GM21723 (cell line): ENCODE measurements at regions not wholly inside any gene's neighbourhood (a gene's known extent, or its start where the extent isn't known, plus 50 kb on each side); places are given as distances from the start of the nearest gene placed in this dataset.

ENCODE experiments used
- ATAC-seq: cut with Tn5 transposase; IDR thresholded peaks from one replicate; pipeline ENCODE4 v1.9.1; 2021; ENCODE audit warnings: mild to moderate bottlenecking, moderate library complexity; ENCODE audit not compliant: unreplicated experiment

DNA sequence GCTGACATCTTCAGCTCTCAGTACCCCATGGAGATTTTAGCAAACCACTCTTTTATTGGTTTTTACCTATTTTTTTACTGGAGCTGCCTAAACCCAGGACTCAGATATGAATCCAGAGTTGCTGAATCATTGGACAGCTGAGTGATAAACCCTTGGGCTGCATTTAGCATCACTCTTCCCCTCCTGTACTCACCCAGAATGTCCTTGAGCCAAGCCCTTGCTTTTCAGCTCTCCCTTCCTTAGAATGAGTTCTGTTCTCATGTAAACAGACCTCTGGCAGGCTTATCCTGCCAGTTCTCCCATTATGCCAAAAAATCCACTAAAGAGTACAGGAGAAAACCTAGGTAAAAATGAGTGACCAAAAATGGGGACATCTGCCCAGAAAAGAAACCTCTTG is 200.1 kb upstream of the POU2AF2 start:
- no peak for ATAC-seq

GRCh38 chr11:111044751-111045406 is 200.6 kb upstream of the POU2AF2 start:
- no peak for ATAC-seq

DNA sequence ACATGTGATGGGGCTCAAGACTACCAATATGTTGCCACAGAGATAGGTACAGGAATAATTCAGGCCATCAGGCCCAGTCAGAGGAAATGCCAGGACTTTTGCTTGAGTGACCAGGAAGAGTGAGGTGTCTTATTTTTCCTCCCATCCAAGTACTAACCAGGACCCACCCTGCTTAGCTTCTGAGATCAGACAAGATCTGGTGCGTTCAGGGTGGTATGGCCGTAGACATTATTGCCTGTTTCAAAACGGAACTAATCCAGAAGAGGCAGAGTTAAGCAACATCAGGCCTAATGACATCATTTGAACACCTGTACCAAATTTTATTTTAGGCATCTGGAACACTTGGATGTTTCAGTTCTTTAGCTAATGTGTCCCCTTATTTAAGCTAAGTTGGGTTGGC is 205.5 kb upstream of the POU2AF2 start:
- no peak for ATAC-seq

DNA sequence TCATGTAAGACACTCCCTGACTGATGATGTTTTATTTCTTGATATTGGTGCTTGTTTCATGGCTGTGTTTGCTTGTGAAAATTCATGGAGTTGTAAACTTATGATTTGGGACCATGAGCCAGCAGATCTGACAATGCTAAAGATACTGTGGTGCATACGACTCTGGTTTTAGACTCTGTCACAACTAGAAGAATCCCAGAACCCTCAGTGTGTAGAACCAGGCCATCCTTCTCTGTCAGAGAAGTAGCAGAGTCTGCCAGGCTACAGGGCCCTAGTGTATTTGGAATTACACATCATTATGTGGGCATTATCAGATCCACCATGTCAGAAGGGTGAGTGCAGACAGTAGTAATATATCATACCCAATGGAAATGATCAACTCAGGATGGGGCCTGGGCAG is 209.8 kb upstream of the POU2AF2 start:
- ATAC-seq: no peak

- no peak for ATAC-seq
These were observed 219.3 kb upstream of the POU2AF2 start for GRCh38 chr11:111026241-111026640.

GRCh38 chr11:111021131-111021530 is 224.4 kb upstream of the POU2AF2 start:
- ATAC-seq: no peak

- ATAC-seq: no peak
These were observed 225.5 kb upstream of the POU2AF2 start for GRCh38 chr11:111019871-111020670.

DNA sequence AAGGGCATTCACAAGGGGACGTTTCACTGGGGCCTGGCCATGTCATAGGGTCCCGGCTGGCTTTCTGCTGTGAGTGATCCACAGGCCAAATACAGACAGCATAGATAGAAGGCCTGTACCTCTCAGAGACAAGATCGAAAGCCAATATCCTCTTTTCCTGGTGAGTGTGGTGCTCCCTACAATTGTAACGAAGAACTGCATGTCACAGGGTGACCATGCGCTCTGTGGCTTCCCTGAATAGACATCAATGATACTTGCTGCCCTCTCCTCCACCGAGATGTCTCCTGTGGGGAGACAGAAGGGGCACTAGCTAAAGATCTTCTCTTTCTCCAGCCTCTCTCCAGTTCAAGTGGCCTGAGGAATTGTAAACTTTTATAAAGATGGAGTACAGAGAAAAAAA is 226.1 kb upstream of the POU2AF2 start:
- no peak for ATAC-seq

DNA sequence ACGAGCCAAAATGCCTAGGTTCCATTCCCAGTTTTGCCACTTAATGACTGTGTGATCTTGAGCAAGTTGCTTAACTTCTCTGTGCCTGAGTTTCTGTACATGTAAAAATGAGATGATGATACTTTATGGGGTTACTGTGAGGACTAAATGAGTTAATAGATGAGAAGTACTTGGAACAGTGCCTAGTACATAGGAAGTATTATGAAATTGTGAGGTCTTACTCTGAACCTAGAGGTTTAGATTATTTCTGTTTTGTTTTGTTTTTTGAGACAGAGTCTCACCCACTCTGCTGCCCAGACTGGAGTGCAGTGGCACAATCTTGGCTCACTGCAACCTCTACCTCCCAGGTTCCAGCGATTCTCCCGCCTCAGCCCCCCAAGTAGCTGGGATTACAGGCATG is 227.0 kb upstream of the POU2AF2 start:
- no peak for ATAC-seq

DNA sequence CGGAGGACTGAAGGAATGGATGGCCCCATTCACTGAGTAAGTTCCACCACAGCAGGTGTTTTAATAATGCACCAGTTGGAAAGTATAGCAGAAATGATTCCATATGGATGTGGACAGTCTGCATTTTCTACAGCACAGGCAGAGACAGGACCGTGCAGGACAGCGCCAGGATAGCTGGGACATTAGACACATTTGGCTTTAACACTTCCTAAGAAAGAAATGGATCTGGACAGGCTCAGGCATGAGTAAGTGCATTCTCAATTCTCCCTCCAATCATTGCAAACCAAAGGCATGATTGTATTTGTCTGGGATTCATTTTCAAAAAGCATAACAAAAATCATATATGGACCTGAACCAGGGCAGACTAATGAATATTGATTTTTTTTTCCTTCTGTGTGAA is 233.0 kb upstream of the POU2AF2 start:
- no peak for ATAC-seq

DNA sequence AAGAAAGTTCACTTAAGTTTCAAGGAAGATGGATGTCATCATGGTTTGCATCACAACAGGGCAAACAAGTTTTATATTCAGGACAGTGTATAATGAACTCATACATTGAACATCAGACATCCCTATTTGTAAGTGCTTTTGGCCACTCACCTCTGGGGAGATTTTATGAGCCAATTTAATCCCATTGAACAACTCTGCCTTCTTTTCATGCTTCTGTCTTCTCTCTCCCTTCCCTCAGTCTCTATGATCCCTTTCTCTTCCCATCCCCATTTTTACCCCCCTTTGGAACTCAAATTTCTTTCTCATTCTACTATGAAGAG is 234.3 kb upstream of the POU2AF2 start:
- ATAC-seq: no peak

GRCh38 chr11:111010391-111011274 is 234.9 kb upstream of the POU2AF2 start:
- no peak for ATAC-seq

DNA sequence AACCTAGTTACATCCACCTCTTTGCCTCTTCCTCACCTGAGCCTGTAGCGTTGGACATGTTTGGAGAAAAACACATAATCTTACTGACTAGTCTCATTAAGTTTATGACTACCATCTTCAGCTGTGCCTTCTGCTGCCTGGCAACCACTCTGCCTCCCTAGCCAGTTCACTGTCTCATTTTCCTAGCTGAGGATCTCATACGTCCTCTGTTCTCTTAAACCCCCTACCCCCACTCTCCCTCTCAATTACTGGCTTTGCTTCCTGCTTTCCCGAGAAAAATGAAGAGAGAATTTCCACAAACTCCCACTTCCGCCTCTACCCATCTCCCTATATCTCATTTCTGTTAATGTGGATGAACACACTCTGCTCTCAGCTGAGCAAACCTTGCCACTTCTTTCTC is 239.3 kb upstream of the POU2AF2 start:
- no peak for ATAC-seq

DNA sequence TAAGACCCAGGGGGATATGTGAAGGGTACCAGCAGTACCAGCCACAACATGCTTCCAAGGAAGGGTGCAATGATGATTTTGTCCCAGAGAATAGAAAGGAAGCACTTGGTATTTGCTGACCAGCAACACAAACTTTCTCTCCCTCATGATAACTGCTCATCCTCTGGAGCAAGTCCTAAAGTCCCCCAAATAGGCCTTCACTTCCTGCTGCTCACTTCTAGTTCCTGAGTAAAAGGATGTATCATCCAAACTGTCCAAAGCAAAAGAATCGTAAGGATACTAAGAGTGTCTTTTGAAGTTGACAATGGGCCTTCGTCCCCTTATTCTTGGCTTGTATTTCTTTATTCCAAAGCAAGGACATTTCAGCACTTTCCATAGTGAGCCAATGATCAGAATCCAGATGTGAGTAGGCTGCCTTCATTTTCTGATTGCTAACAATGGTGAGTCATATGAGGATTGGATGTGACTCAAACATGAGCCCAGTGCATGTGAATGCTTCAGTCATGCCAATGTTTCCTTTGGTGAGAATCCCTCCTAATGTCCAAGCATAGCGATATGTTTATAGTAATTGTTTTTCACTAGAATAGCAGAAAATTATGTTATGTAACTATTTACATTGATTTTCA is 243.4 kb upstream of the POU2AF2 start:
- ATAC-seq: no peak

GRCh38 chr11:111001081-111001430 is 244.5 kb upstream of the POU2AF2 start:
- ATAC-seq: no peak

DNA sequence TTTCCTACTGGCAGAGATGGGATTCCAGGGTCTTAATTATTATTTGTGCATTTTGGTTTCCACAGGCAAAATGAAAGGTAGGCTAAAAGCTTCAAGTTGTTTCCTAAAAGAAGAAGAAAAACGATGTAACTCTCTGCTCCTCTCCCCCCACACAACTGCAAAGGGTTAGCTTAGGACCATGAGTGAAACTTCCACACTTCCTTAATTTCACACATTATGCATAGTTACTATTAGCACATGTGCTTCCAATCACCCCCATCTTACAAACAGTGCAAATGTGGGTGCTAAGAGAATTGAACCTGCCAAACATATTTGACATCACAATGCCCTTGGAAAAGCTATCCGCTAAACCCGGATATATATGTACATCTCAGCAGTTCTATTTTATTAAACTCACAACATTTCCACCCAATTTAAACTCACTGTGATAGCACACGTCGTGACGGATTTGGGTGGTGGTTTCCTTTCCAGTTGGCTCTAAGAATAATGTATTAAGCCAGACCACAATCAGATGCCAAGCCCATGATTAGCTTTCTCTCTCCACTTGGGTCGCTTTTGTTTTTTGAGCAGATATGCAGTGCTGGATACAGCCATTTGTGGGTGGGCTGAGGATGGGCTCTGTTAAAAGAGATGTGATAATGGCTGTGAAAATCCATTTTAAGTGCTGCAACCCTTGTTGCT is 245.0 kb upstream of the POU2AF2 start:
- ATAC-seq: no peak

GRCh38 chr11:110992481-110992880 is 253.0 kb upstream of the POU2AF2 start:
- ATAC-seq: no peak

DNA sequence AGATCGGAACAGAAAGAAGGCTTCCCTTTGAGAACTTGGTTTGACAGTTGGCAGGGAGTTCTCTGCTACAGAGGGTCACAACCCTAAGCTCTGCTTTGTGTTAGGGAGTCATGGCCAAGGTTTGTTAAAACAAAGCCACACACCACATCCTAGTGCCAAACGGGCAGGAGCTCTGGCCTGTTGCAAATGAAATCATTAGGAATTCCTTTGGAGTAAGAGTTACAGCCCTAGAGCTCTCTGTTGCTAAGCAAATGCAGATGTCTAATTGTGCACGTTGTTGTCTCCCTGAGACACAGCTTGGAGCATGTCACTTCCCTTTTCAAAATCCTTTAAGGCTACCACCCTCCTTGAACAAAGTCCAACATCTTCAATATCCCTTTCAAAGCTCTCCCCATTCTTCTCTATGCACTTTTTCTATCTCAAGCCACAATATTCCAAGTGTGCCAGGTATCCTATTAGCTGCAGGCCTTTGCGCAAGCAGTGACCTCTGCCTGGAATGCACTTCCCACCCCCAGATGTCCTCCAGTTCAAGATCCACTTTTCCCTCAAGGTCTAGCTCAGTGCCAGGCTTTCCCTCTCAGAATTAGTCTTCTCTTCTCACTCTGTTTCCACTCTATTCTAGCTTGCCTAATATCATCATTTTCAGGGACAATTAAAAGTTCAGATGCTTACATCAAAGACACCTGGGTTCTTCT is 253.7 kb upstream of the POU2AF2 start:
- ATAC-seq: no peak

- ATAC-seq: no peak
These were observed 255.2 kb upstream of the POU2AF2 start for GRCh38 chr11:110990311-110990710.

- no peak for ATAC-seq
These were observed 255.9 kb upstream of the POU2AF2 start for GRCh38 chr11:110989428-110990133.
